ENCODE measurements at regions not wholly inside any gene's neighbourhood (a gene's known extent, or its start where the extent isn't known, plus 50 kb on each side); places are given as distances from the start of the nearest gene placed in this dataset.

DNA sequence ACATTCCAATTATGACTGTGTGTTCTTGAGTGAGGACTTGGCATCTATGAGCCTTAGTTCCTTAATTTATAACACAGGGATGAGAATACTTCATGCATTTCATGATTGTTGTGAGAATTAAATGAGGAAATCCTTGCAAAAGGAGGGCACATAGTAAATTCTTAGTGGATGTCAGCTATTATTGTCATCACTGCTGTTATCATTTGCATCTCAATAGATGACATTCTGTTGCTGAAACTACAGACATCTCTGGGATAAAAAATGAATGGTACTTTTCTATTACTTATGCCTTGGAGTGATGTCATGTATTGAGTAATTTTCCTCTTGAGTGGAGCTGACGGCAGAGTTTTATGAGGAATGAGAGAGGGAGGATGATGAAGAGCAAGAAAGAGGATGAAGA lies 184.4 kb upstream of the CDH11 start:
- TF ChIP-seq POLR2AphosphoS5 (IDR thresholded peaks at IDR 0.05; ENCODE audit: low read depth) (no peak), GABPA (IDR thresholded peaks at IDR 0.05; ENCODE audit: low read depth) (no peak), SPI1 (IDR thresholded peaks at IDR 0.05; ENCODE audit: borderline replicate concordance, low read depth) (no peak)
- TF ChIP-seq, protein P1, sequence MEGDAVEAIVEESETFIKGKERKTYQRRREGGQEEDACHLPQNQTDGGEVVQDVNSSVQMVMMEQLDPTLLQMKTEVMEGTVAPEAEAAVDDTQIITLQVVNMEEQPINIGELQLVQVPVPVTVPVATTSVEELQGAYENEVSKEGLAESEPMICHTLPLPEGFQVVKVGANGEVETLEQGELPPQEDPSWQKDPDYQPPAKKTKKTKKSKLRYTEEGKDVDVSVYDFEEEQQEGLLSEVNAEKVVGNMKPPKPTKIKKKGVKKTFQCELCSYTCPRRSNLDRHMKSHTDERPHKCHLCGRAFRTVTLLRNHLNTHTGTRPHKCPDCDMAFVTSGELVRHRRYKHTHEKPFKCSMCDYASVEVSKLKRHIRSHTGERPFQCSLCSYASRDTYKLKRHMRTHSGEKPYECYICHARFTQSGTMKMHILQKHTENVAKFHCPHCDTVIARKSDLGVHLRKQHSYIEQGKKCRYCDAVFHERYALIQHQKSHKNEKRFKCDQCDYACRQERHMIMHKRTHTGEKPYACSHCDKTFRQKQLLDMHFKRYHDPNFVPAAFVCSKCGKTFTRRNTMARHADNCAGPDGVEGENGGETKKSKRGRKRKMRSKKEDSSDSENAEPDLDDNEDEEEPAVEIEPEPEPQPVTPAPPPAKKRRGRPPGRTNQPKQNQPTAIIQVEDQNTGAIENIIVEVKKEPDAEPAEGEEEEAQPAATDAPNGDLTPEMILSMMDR (IDR thresholded peaks at IDR 0.05; ENCODE audit: insufficient read depth, low read length) = no peak
- no peak for DNase-seq (ENCODE audit: low read depth in 1 of 2, low spot score in 1 of 2)
- no peaks in the 10 kb centered on the region for H3K27me3 ChIP-seq (ENCODE audit: insufficient read depth, poor library complexity, severe bottlenecking)
- H3K4me3 ChIP-seq (replicated peaks; ENCODE audit: insufficient read depth, low read length) = no peak overlapping the region
- H3K27ac ChIP-seq (replicated peaks) = no peak overlapping the region

DNA sequence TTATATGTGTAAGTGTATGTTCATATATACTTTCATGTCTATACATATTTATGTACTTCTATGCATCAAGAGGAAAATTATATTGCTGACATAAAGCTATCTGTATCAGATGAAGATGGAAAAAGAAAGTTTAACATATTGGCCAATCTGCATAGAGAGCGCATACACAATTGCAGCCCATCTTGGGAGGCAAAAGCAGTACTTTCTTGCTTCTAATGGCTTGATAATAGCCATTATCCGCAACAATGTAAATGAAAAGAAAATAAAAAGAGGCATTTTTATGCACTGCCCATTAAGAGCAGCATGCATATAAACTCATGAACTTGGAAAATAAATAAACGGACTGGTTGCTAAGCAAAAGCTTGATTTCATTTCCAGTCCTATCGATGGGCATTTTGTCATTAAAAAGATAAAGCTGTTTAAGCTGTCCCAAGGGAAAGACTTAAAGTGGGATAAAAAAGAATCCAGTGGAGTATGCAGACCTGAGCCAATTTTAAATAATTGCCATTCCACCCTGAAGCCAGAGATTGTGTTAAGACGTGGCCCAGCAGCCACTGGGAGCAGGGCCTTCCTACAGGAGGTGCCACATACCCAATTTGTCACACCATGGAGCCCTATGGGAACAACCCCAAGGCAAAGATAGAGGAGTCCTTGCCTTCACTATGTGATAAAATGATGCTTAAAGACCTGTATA lies 183.6 kb upstream of the CDH11 start:
- TF ChIP-seq, protein P1 (IDR thresholded peaks at IDR 0.05; ENCODE audit: insufficient read depth, low read length) = no peak
- TF ChIP-seq SPI1 (IDR thresholded peaks at IDR 0.05; ENCODE audit: borderline replicate concordance, low read depth) = no peak
- TF ChIP-seq, protein P2, sequence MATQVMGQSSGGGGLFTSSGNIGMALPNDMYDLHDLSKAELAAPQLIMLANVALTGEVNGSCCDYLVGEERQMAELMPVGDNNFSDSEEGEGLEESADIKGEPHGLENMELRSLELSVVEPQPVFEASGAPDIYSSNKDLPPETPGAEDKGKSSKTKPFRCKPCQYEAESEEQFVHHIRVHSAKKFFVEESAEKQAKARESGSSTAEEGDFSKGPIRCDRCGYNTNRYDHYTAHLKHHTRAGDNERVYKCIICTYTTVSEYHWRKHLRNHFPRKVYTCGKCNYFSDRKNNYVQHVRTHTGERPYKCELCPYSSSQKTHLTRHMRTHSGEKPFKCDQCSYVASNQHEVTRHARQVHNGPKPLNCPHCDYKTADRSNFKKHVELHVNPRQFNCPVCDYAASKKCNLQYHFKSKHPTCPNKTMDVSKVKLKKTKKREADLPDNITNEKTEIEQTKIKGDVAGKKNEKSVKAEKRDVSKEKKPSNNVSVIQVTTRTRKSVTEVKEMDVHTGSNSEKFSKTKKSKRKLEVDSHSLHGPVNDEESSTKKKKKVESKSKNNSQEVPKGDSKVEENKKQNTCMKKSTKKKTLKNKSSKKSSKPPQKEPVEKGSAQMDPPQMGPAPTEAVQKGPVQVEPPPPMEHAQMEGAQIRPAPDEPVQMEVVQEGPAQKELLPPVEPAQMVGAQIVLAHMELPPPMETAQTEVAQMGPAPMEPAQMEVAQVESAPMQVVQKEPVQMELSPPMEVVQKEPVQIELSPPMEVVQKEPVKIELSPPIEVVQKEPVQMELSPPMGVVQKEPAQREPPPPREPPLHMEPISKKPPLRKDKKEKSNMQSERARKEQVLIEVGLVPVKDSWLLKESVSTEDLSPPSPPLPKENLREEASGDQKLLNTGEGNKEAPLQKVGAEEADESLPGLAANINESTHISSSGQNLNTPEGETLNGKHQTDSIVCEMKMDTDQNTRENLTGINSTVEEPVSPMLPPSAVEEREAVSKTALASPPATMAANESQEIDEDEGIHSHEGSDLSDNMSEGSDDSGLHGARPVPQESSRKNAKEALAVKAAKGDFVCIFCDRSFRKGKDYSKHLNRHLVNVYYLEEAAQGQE (IDR thresholded peaks at IDR 0.05; ENCODE audit: insufficient replicate concordance, low read depth) = no peak
- no peak for TF ChIP-seq POLR2AphosphoS5 (IDR thresholded peaks at IDR 0.05; ENCODE audit: low read depth)
- no peak for TF ChIP-seq GABPA (IDR thresholded peaks at IDR 0.05; ENCODE audit: low read depth)
- no peaks in the 10 kb centered on the region for H3K27me3 ChIP-seq (ENCODE audit: insufficient read depth, poor library complexity, severe bottlenecking)
- no peak overlapping the region for H3K4me3 ChIP-seq (replicated peaks; ENCODE audit: insufficient read depth, low read length)
- no peak overlapping the region for H3K27ac ChIP-seq (replicated peaks)
- DNase-seq (ENCODE audit: low read depth in 1 of 2, low spot score in 1 of 2) = no peak

GRCh38 chr16:65301029-65301428 lies 179.2 kb upstream of the CDH11 start:
- no peaks in the 10 kb centered on the region for H3K27me3 ChIP-seq (ENCODE audit: insufficient read depth, poor library complexity, severe bottlenecking)
- no peak overlapping the region for H3K27ac ChIP-seq (replicated peaks)
- TF ChIP-seq, protein P1 (IDR thresholded peaks at IDR 0.05; ENCODE audit: insufficient read depth, low read length) = no peak
- no peak for TF ChIP-seq SPI1 (IDR thresholded peaks at IDR 0.05; ENCODE audit: borderline replicate concordance, low read depth)
- TF ChIP-seq GABPA (IDR thresholded peaks at IDR 0.05; ENCODE audit: low read depth) = no peak
- TF ChIP-seq, protein P2 (IDR thresholded peaks at IDR 0.05; ENCODE audit: insufficient replicate concordance, low read depth) = no peak
- TF ChIP-seq POLR2AphosphoS5 (IDR thresholded peaks at IDR 0.05; ENCODE audit: low read depth) = no peak
- DNase-seq (ENCODE audit: low read depth in 1 of 2, low spot score in 1 of 2) = no peak
- H3K4me3 ChIP-seq (replicated peaks; ENCODE audit: insufficient read depth, low read length) = no peak overlapping the region

DNA sequence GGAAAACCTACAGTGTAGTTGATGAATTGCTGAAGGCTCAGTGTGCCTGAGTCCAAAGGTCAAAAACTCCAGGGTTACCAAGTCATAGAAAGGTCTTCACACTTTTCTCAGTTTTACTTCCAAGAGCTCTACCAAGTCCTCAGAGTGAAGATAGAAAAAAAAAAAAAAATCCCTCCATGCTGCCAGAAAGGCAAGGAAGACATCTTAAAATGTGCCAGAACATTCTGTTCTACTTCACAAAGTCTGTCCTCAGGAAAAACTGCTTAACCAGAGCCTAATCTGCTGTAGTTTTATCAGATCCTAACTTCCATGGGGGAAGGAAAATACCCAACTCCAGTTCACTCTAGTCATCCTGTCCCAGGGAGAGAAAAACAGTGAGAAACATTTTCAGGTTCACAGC lies 175.6 kb upstream of the CDH11 start:
- Histone ChIP-seq H3K4me3 (replicated peaks; ENCODE audit: insufficient read depth, low read length) (no peak overlapping the region), H3K27ac (replicated peaks) (no peak overlapping the region), H3K27me3 (ENCODE audit: insufficient read depth, poor library complexity, severe bottlenecking) (no peaks in the 10 kb centered on the region)
- DNase-seq (ENCODE audit: low read depth in 1 of 2, low spot score in 1 of 2) = no peak
- TF ChIP-seq GABPA (IDR thresholded peaks at IDR 0.05; ENCODE audit: low read depth) = no peak
- TF ChIP-seq, protein P2 (IDR thresholded peaks at IDR 0.05; ENCODE audit: insufficient replicate concordance, low read depth) = no peak
- TF ChIP-seq, protein P1 (IDR thresholded peaks at IDR 0.05; ENCODE audit: insufficient read depth, low read length) = no peak
